HAP-1 (cell line): ENCODE measurements at regions not wholly inside any gene's neighbourhood (a gene's known extent, or its start where the extent isn't known, plus 50 kb on each side); places are given as distances from the start of the nearest gene placed in this dataset.
"Not testable (repeated sequence)": the region's sequence is repeated elsewhere in the genome, so short reads cannot be mapped to it uniquely, and the experiment has no call there.

Experiments used
- DNase-seq, 2 experiments: peaks; one replicate each; pipeline ENCODE4 v3.0.0-alpha.2; 2016 to 2020; ENCODE audit warnings: low spot score in 2 of 2
- H3K27me3 ChIP-seq: fragments of 250-450 bp; sonication (Bioruptor Pico); 2 replicates; pipeline ENCODE4 v1.5.1; 2020; ENCODE audit warnings: low read depth, mild to moderate bottlenecking, moderate library complexity
- H3K36me3 ChIP-seq: fragments of 250-450 bp; sonication (Bioruptor Pico); replicated peaks from 2 replicates; pipeline ENCODE4 v1.5.1; 2020; ENCODE audit warnings: mild to moderate bottlenecking
- H3K4me1 ChIP-seq: fragments of 250-450 bp; sonication (Bioruptor Pico); 2 replicates; pipeline ENCODE4 v1.5.1; 2020; ENCODE audit warnings: mild to moderate bottlenecking
- H3K4me3 ChIP-seq: fragments of 250-450 bp; sonication (Bioruptor Pico); 2 replicates; pipeline ENCODE4 v1.5.1; 2020; ENCODE audit warnings: mild to moderate bottlenecking, moderate library complexity
- H3K9me3 ChIP-seq: fragments of 250-450 bp; sonication (Bioruptor Pico); 2 replicates; pipeline ENCODE4 v1.5.1; 2020; ENCODE audit warnings: mild to moderate bottlenecking, moderate library complexity
- in situ Hi-C: fragments of 300-500 bp; cut with MboI; formaldehyde crosslinking; loops from 3 replicates; pipeline ENCODE4 v1.14.3; 2020; ENCODE audit warnings: low sequenced_read_pairs, inconsistent platforms, mixed read lengths

DNA sequence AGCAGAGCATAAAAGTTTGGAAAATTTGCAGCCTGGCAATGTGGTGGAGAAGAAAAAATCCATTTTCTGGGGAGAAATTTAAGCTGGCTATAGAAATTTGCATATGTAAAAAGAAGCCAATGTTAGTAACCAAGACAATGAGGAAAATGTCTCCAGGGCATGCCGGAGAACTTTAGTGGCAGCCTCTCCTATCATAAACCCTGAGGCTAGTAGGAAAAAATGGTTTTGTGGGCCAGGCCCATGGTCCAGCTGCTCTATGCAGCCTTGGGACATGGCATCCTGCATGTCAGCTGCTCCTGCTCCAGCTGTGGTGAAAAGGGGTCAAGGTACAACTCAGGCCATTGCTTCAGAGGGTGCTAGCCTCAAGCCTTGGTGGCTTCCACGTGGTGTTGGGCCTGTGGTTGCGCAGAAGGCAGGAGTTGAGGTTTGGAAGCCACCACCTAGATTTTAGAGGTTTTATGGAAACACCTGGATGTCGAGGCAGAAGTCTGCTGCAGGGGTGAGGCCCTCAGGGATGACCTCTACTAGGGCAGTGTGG is 101.8 kb upstream of the SYNCRIP start:
- Histone ChIP-seq H3K4me1 (no peaks in the 10 kb centered on the region), H3K27me3 (0 out of 2 replicates have a peak, but pooled peaks cover 3% of the 10 kb centered on the region), H3K4me3 (no peak overlapping the region), H3K36me3 (no peaks in the 10 kb centered on the region), H3K9me3 (no peaks in the 10 kb centered on the region)
- in situ Hi-C loops, result no loop called here
- peak in 1 of 2 experiments; percentile 17 for DNase-seq

DNA sequence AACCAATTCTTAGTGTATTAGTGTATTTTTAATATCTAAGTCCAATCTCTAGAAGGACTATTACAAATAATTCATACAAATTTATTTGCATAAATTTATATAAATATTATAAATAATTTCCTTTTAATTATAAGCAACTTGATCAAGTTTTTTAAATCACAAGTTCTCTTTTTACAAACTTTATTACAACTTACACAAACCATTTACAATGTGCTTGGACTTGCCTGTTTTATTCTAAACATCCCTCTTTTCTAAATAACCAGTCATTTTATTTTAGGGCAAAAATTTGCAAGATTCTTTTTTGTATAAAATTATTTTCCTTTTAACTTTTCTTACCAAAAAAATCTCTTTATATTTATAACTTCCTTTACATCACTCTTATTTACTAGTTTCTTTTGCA is 83.5 kb upstream of the SYNCRIP start:
- H3K36me3 ChIP-seq, result no peaks in the 10 kb centered on the region
- H3K4me1 ChIP-seq, result no peaks in the 10 kb centered on the region
- H3K9me3 ChIP-seq, result peaks cover 4% of the 10 kb centered on the region
- H3K27me3 ChIP-seq, result no peaks in the 10 kb centered on the region
- DNase-seq, result no peak
- in situ Hi-C loops, result no loop called here
- H3K4me3 ChIP-seq, result no peak overlapping the region

- in situ Hi-C loops, result no loop called here
- H3K4me3 ChIP-seq, result no peak overlapping the region
- no peak for DNase-seq
These were observed 73.1 kb upstream of the SYNCRIP start for GRCh38 chr6:85715797-85716196.

DNA sequence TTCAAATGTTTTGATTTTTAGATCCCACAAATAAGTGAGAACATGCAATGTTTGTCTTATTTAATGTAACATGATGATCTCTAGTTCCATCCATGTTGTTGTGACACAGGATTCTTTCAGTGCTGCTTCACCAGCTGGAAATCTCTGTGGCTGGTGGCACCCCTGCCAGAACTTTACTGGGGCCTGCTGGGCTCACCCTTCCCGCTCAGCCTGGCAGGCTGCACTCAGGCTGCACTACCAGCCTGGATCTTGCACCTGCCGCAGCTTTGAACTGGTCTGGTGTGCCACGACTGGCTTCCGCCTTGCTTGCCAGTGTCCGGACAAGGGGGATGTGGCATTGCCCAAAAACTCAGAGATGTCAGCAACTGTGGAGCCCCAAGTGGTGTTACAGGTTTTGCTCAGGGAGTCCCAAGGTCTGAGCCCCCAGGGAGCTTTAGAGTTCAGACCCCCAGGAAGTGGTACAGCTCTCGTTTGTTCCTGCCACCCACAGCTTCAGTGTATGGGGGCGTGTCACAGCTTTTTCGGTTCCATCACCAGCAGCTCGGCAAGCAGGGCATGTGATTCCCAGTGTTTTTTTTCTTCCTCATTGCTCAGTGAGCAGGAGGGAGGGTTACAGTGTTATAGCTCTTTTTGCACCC is 72.3 kb upstream of the SYNCRIP start:
- DNase-seq, result no peak
- no peaks in the 10 kb centered on the region; the same call in 1 of the 2 replicates for H3K9me3 ChIP-seq
- no peaks in the 10 kb centered on the region for H3K27me3 ChIP-seq
- no peak overlapping the region for H3K4me3 ChIP-seq
- no peaks in the 10 kb centered on the region for H3K4me1 ChIP-seq
- in situ Hi-C loops, result no loop called here
- no peaks in the 10 kb centered on the region for H3K36me3 ChIP-seq

More at GRCh38 chr6:85715797-85716196, 73.1 kb upstream of the SYNCRIP start:
- Histone ChIP-seq H3K36me3 (no peaks in the 10 kb centered on the region), H3K4me1 (no peaks in the 10 kb centered on the region), H3K9me3 (no peaks in the 10 kb centered on the region; the same call in 1 of the 2 replicates), H3K27me3 (no peaks in the 10 kb centered on the region)

- in situ Hi-C loops, result no loop called here
- H3K27me3 ChIP-seq, result no peaks in the 10 kb centered on the region
These were observed 69.7 kb upstream of the SYNCRIP start for GRCh38 chr6:85712346-85712745.

DNA sequence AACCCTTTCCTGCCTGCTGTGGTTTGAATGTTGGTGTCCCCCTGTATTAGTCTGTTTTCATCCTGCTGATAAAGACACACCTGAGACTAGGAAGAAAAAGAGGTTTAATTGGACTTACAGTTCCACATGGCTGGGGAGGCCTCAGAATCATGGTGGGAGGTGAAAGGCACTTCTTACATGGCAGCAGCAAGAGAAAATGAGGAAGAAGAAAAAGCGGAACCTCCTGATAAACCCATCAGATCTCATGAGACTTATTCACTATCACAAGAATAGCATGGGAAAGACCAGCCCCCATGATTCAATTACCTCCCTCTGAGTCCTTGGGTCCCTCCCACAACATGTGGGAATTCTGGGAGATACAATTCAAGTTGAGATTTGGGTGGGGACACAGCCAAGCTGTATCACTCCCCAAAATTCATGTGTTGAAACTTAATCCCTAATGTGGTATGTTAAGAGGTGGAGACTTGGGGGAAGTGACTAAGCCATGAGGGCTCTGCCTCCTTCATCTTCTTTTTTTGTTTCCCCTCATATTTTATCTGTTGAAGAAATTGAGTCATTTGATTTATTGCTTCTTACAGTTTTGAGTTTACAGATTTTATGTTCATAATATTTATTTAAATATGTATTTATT is 64.9 kb upstream of the SYNCRIP start:
- H3K4me1 ChIP-seq, H3K36me3 ChIP-seq, in situ Hi-C loops: not testable (repeated sequence)

More at GRCh38 chr6:85712346-85712745, 69.7 kb upstream of the SYNCRIP start:
- DNase-seq, result no peak
- no peak overlapping the region for H3K4me3 ChIP-seq
- no peaks in the 10 kb centered on the region for H3K4me1 ChIP-seq
- H3K9me3 ChIP-seq, result no peaks in the 10 kb centered on the region; the same call in 1 of the 2 replicates
- no peaks in the 10 kb centered on the region for H3K36me3 ChIP-seq

DNA sequence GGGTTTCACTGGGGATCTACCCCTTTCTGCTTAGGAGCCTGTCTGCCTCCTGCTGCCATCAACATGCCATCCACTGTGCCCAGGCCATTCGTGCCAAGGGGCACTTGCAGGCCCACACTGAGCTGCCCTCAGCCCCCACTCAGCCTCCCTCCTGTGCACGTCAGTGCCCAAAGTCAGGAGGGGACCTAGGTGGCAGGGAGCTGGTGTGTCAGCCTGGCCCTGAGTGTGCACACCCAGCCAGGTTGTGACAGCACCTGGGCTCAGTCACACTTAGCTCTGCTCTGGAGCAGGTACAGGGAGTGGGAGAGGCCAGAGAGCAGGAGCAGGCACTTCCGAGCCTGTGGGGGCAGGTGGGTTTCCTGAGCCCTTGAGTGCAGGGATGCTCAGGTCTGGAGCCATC is 63.6 kb upstream of the SYNCRIP start:
- no peaks in the 10 kb centered on the region for H3K27me3 ChIP-seq
- H3K9me3 ChIP-seq, result no peaks in the 10 kb centered on the region
- DNase-seq, result no peak
- no peak overlapping the region for H3K4me3 ChIP-seq
- H3K36me3 ChIP-seq, result no peaks in the 10 kb centered on the region
- in situ Hi-C loops, result no loop called here
- H3K4me1 ChIP-seq, result no peaks in the 10 kb centered on the region

More for the DNA sequence above, 64.9 kb upstream of the SYNCRIP start:
- not testable (repeated sequence) for H3K9me3 ChIP-seq, DNase-seq, H3K27me3 ChIP-seq, H3K4me3 ChIP-seq

- no peaks in the 10 kb centered on the region for H3K27me3 ChIP-seq
- DNase-seq, result no peak
- H3K9me3 ChIP-seq, result no peaks in the 10 kb centered on the region
- in situ Hi-C loops, result no loop called here
- H3K4me3 ChIP-seq, result no peak overlapping the region
- H3K4me1 ChIP-seq, result no peaks in the 10 kb centered on the region
- H3K36me3 ChIP-seq, result no peaks in the 10 kb centered on the region
These were observed 62.5 kb upstream of the SYNCRIP start for GRCh38 chr6:85705220-85705619.

DNA sequence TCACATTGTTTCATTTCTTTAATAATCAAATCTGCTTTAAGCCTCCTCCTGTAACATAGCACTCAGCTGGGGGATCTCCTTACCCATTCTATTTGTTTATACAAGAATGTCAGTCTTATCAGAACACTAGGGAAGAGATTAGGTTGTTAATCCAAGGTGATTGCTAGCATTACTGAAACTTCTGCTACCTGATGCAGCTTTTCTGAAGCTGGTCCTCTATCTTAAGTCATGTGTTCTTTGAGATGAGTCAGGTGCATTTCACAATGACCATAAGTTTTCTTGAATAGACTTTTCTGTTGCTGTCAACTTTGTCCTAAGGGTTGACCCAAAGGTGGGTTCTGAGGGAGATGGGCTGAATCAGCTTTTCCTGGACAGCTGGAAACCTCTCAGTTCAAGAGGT is 60.7 kb upstream of the SYNCRIP start:
- H3K4me3 ChIP-seq, result no peak overlapping the region
- DNase-seq, result no peak
- no peaks in the 10 kb centered on the region for H3K27me3 ChIP-seq
- no peaks in the 10 kb centered on the region for H3K36me3 ChIP-seq
- no peaks in the 10 kb centered on the region for H3K4me1 ChIP-seq
- H3K9me3 ChIP-seq, result no peaks in the 10 kb centered on the region
- in situ Hi-C loops, result no loop called here
